ENCODE measurements at regions not wholly inside any gene's neighbourhood (a gene's known extent, or its start where the extent isn't known, plus 50 kb on each side); places are given as distances from the start of the nearest gene placed in this dataset.

DNA sequence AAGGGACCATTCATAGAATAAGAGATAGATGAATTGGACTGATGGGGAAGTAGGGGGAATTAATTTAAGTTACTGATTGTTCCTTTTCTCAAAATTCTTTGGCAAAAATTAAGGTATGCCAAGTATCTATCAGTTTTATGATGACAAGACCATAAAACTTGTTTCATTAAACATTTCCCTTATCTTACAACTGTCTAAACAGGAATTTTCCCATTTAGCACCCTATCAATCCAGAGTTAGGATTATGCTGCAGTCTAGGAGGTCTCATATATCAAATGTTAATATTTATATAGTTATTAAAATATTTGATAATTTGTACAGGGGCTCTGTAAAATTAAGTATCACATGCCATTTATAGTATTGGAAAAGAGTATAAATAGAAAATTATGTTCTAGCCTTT, 51.5 kb upstream of the ARID1B start:
- no peak for FAIRE-seq

DNA sequence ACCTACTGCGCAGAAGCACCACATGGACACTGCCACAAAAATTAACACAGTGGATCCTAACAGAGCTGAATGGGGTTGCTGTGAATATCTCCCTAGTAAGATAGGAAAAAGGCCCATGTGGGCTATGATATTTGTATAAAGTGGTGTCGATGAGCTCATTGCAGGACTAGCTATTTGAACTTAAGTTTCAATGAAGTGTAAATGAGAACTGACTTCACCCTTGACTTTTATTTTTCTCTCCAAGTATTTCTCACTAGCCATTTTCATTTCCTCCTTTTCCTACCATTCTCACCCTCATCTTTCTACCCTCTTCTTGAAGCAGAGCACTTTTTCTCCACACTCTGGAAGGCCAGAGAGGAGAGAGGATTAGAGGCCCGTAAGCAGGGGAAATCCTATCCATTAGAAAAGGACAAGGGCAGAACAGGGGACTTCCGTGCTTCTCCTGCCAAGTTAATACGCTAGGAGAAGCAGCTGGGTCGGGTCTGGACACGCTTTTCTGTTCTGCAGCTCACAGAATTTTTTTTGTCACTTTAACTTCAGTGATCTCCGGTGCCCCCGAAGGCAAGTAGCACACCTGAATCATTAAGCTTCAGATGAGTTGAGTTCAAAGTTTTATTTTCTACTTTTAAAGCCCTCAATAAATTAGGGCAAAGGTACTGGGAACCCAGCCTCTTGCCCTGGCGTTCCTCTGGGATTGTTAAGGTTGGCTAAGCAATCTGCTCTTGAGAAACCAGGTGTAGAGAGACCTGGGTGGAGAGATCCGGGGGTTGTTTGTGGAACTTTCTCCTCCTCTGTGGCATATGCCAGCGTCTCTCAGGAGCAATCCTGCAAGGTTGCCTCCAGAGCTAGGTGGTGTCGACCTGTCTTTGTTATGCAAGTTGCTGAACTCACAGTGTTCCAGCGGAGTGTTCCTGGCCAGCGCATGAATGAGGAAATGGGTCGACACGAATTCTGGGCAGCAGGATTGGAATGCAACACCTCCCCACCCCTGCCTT, 56.2 kb upstream of the ARID1B start:
- no peak for FAIRE-seq

DNA sequence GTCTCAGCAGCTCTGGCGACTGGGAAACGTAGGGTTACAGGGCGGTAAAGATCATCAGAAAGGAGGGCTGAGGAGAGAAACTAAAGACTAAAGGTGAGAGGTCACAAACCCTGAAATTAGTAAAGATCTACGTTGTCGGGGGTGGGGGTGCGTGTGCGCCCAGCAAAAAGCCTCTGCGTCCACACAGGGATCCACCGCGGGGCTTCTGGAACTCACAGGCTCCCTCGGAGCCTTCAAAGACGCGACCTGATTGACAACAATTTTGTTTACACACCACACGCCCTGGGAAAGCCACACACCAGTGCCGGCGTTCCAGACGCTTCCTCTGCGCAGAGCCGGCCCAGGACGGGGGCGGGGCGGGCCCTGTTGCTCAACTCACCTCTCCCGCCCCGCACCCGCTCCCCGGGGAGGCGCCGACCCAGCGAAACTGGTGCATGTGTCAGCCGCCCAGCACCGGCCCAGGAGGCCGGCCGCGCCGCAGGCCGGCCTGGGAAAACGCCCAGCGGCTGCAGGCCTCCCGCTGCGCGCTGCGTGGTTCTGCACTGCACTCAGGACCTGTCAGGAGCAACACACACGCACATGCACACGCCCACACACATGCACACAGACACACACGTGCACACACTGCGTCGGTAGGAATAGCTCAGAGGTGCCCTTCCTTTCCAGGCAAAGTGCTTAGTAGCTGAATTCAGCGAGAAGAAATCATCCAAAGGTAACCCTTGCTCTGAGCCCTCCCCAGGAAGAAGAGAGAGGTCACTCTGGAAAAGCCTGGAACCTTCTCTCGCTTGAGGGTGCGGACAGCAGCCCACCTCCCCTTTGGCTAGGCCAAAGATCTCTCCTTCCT, 57.2 kb upstream of the ARID1B start:
- FAIRE-seq = no peak

DNA sequence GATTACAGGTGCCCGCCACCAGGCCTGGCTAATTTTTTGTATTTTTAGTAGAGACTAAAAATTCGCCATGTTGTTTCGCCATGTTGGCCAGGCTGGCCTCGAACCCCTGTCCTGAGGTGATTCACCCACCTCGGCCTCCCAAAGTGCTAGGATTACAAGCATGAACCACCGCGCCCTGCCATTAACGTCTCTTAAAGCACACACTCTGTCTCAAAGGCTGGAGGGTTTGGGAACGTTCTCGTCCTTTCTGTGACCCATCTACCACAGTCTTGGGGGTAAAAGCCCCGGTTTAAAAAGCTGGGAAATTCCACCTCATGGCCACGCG, 57.8 kb upstream of the ARID1B start:
- no peak for FAIRE-seq

DNA sequence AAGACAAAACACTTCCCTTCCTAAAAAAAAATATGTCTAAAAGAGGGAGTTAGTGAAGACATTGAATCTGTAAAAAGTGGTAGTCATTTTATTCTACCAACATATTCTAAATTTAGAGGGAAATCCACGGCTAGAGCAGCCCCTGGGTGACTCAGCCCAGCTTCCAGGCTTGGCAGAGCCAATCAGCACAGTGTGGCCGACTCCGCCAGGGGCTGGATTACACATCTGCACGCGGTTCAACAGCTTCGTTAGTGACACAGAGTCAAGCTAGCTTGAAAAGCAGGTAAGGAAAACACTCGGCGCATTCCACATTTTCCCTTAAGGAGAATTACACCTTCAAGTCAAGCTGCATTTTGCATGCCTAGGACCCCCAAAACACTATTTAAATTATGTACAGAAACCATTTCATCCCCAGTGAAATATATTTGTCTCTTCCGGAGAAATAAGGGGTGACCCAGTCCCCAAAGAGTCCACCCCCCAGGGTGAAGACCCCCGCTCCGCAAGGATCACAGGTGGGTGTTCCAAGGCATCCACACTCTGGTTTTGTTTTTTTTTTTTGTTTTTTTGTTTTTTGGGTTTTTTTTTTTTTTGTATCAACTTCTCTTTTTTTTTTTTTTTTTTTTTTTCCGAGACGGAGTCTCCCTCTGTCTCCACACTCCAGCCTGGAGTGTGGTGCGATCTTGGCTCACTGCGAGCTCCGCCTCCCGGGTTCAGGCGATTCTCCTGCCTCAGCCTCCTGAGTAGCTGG, 58.4 kb upstream of the ARID1B start:
- no peak for FAIRE-seq

DNA sequence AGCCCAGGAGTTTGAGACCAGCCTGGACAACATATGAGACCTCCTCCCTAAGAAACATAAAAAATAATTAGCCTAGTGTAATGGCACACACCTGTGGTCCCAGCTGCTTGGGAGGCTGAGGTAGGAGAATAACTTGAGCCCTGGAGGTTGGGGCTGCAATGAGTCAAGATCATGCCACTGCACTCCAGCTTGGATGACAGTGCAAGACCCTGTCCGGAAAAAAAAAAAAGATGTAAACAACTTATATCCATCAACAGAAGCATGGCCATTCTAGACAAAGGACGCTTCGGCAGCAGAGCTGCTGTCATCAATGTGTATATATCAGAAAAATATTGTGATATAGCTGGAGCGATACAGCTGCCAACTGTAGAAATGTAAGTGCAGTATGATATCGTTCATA, 59.6 kb upstream of the ARID1B start:
- FAIRE-seq = no peak

DNA sequence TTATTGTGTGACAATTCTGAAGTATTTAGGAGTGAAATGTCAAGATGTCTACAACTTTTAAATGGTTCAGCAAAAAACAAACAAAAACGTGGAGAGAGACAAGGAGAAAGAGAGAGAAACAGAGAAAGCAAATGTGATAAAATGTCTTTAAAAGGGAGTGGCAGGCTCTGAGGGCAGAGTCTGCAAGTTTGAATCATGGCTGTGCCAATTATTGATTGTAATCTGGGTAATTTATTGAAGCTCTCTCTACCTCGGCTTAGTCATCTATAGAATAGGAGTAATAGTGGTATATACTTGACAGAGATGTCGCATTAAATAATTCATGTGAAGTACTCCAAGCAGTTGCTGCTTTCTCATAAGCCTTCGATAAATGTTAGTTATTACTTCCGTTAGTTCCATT, 61.3 kb upstream of the ARID1B start:
- no peak for FAIRE-seq

DNA sequence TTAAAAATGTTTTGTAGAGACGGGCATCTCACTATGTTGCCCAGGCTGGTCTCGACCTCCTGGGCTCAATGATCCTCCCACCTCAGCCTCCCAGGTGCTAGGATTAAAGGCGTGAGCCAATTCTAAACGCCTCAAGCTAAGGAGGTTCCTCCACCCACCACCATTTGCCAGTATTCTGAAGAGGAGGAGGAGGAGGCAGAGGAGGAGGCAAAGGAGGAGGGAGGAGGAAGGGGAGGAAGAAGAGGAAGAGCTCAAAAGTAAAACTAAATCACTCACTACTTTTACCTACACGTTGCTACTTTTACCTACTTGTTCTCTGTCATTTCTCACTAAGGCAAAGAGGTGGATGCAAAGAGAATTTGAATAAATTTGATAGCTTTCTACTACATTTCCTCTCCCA, 63.6 kb upstream of the ARID1B start:
- no peak for FAIRE-seq

DNA sequence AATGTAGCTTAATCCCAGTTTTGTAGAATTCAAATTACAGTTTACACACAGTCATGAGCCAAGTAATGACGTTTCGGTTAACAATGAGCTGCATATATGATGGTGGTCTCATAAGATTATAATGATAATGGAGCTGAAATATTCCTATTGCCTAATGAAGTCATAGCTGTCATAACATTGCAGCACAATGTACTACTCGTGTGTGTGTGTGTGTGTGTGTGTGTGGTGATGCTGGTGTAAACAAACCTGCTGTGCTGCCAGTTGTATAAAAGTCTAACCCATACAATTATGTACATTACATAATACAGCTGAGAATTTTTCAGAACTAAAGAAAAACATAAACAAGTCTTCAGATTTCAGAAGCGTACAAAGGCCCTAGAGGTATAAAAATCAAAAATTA, 66.7 kb upstream of the ARID1B start:
- FAIRE-seq = no peak

DNA sequence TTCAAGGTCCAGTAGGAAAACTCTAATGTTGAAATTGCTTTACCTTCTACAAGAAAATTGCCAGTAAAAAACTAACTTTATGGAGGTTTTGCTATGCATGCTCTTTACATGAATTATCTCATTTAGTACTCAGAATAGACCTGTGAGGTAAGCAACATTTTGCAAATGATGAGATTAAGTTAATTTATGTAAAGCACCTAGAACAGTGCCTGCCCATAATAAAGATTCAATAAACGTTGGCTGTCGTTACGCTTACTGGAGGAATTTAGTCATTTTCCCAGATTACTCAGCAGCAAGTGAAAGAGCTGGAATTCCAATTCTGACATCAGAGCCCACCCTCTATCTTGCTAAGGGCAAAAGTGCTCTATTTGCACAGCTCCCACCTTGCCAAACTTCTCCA, 69.4 kb upstream of the ARID1B start:
- FAIRE-seq = no peak

DNA sequence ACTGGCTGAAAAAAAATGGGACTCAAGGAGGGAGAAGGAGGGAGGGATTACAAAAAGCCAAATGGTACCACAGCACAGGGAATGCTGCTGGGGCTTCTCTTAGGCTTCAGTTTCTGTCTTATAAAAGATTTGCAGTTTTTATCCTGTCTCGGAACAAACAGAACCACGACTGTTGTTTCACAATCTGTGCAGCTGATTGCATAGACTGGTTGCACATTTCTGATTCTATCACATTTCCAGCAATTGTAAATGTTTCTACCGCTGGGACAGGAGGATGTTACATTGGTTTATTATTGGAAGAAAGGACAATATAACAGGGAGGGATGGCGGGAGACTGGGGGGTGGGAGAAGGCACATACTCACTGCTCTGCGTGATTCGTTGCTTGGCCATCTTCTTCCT, 73.5 kb upstream of the ARID1B start:
- no peak for FAIRE-seq

DNA sequence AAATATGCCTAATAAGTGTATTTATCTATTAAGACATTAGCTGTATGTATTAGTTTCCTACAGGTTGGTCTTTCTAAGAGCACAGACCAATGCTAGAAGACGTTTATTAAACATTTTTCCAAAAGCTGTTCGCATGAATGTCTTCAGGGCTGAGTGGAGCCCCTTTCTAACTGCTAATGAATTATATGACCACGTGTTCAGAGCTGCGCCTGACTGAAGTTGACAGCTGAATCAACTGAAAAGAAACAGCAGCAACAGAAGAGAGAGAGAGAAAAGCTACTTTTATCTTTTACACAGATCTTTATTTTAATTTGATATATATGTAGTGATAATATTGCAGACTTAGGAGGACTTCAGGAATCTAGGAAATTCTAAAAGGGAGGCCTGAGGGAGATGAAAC, 75.2 kb upstream of the ARID1B start:
- no peak for FAIRE-seq

DNA sequence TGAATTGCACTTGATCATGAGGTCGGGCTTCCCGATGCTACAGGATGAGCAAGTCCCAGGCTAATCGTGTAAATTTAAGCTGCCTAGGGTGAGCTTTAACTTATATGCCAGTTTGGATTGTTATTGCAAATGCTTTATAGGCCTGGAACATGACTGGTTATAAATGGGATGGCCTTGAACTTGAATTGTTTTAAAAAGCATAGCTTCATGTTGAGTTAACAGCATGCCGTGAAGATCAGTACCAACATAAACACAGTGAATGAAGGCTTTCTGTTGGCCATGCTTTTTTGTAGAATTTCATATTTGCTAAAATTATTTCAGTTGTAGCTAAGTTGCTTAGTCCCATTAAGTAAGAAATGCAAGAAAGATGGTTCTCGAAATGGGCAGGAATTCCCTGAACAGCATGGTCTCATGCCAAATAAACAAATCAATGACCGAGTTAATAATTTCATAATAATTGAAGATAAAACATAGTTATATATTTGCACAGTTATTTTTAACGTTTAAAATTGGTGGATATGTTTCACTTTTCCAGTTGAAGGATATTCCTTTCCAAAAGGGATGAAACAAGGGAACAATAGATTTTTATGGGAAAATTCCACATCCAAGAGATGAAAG, 76.6 kb upstream of the ARID1B start:
- no peak for FAIRE-seq

DNA sequence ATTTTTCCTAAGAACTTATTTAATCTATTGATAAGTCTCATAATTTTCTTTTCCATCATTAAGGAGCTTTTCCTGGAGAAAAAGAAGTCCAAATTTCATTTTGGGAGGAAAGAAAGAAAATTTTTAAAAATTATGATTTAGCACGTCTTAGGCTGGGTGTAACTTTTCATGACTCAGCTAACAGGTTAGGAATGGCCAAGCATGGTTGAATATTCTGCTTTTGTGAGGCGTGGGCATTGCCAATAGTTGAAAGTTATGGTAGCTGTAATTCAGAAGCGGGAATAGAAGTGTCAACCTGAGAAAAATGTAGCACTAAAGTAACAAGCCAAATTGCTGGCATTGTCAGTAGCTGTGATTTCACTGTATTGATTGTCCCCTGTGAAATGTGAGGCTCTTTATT, 77.2 kb upstream of the ARID1B start:
- no peak for FAIRE-seq

DNA sequence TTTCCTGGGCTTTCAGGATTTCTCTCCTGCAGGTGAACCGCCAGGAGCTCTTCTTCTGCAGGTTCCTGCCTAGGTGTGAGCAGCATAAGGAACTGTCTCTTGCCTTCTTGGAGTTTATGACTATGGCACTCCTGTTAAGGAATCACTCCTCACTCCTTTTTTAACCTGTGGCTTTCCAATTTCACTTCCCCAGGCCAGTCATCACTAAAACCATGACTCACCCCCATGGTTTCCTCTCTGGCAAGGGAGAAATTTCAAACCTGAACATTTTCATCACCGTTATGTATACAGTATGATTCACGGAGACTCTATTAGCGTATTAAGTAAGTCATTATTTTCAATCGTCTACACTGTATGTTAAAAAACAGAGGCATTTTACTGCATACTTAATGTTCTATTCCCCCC, 78.2 kb upstream of the ARID1B start:
- FAIRE-seq = no peak

DNA sequence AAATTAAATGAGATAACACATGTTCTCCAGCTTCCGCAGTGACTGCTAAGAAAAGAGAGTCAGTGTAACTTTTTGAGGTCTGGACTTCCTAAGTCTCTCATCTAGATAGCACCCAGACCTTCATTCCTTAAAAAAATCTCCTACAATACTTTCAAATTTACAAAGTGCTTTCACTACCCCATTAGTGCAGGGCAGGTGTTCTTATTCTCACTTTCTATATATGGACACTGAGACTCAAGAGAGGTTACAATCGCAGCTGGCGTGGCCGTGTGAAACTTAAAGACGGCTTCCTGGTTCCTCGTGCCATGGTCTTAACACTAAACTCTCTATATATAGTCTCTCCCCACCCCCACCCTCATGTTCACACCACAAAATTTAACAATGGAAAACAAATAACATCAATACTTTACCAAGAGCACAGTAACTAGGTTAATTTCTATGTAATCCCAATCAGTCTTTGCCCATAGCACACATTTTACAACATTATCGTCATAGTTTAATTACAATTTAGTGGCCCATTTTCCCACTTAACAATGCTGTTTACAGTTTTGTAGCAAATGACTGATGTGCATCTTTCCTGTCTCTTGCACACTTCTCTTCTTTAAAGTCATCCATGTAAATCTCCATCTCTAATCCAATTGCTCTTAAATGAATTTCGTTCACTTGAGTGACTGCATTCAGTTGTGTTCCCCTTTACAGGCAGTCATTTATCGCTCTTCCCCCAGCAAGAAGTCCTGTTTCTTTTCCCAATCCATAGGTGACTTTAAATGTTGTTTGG, 78.8 kb upstream of the ARID1B start:
- no peak for FAIRE-seq

DNA sequence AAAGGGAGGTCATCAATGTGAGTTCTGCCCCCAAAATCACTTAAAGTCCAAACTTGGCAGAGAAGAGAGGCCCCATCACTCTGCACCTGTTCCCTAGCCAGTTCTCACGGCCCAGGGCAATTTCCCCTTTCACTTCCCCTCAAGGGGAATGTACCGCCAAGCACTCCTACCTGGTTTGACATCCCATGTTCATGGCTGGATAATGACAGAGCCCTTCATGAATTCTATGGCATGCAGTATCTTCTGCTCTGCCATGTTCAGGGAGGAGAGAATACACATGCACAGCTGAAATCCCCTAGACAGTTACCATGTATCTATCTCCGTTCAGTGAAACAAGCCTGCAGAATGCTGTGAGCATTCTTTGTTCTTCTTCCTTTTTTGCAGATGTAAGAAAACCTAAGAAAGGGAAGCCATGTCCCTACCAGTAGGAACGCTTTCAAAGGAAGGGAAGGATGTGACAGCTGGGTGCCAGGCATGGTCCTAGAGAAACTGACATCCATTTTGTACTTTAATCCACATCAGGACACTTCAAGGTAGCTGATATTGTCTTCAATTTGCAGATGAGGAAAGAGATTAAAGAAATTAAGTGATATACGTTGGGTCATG, 79.8 kb upstream of the ARID1B start:
- no peak for FAIRE-seq

DNA sequence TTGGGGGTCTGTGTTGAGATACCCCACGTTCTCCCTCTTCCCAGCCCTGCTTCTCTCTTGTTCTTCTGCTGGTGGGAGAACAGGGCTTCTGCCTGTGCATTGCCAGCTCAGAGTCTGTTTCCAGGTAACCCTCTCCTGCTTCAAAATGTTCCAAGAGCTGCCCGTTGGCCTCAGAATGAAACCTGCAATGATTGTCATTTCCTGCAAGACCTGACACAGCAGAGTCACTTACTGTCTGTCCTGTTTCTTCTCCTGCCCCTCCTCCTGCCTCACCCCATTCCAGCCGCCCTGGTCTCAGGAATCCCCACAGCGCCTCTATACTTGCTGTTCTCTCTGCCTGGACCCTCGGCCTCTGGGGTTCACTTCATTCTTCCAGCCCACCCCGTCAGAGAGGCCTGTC, 81.4 kb upstream of the ARID1B start:
- FAIRE-seq = no peak

DNA sequence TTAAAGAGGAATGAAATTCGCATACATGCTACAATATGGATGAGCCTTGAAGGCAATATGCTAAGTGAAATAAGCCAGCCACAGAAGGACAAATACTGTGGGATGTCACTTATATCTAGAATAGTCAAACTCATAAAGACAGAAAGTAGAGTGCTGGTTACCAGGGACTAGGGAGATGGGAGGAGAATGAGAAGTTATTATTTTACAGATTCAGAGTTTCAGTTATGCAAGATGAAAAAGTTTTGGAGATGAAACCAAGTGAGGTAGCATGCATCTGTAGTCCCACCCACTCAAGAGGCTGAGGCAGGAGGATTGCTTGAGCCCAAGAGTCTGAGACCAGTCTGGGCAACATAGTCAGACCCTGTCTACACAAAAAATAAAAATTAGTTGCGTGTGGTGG, 82.5 kb upstream of the ARID1B start:
- no peak for FAIRE-seq

DNA sequence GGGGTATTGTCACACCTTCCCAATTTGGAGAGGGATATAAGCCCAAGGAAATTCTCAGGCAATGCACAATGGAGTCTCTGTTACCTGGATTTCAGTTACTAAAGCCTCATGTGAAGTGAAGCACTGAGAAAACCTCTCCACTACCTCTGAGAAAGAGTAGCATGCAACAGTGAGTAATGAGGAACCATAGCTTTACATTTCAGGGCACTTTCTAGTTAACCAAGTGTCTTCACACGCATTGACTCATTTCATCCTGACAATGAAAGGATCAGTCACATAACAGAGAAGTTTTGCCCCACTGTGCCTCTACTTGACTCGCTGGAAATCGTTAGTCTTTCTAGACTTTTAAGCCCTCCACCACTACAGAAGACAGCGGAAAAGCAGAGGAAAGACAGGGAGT, 86.2 kb upstream of the ARID1B start:
- no peak for FAIRE-seq

DNA sequence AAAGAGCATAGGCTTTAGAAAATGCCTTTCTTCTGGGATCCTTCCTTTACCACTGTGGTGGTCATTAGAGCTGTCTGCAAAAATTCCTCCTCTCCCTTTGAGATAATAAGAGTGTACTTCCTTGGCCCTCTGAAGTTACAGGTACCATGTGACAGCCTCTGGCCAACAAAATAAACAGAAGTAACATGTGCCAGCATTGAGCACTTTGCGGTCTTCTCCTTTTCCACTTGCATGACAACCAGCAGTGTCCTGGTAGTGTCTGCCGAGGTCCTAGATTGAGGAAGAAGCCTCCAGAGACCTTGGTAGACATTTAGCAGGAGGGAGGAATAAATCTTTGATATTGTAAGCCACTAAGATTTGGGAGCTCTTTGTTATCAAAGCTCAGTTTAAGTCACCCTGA, 87.5 kb upstream of the ARID1B start:
- FAIRE-seq = no peak

DNA sequence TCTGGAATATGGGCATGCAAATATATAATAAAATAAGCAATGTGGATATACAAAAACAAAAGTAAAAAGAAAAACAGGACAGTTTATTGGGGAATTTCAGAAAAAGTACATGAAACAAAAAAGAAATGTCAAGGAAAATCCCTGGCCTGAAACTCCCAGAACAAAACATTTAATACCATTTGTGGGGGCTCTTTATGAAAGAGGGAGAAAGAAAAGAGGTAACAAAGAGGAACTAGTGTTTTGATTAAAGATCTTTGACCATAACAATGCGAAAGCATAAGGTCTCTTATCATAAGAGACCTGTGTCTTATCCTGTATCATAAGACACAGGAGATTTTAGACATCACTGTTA, 88.6 kb upstream of the ARID1B start:
- FAIRE-seq = no peak

Data from islet of Langerhans (tissue), 1 donor.